NB4 (cell line): ENCODE measurements at regions not wholly inside any gene's neighbourhood (a gene's known extent, or its start where the extent isn't known, plus 50 kb on each side); places are given as distances from the start of the nearest gene placed in this dataset.

Experiments used
- CTCF ChIP-seq: IDR thresholded peaks from one replicate; pipeline ENCODE4 v1.5.1; 2012; ENCODE audit warnings: low read depth, low read length
- POLR2A ChIP-seq: IDR thresholded peaks from 2 replicates; pipeline ENCODE4 v1.6.1; 2011; ENCODE audit warnings: mild to moderate bottlenecking; ENCODE audit not compliant: insufficient read length; ENCODE audit errors: extremely low read depth

- TF ChIP-seq CTCF (no peak), POLR2A (no peak)
These were observed 88.5 kb upstream of the SSTR4 start for GRCh38 chr20:22946596-22946995.
